Uterus (tissue), 3 donors: ENCODE measurements at regions not wholly inside any gene's neighbourhood (a gene's known extent, or its start where the extent isn't known, plus 50 kb on each side); places are given as distances from the start of the nearest gene placed in this dataset.

ENCODE experiments used
- DNase-seq, 2 donors: peaks; one replicate each; pipeline ENCODE4 v3.0.0-alpha.2; 2019 to 2020
- H3K27ac ChIP-seq, 2 donors: fragments of 200-600 bp; sonication (generic); 1 replicate in 1 of 2; 2 replicates in 1 of 2; pipeline ENCODE4 v1.5.1; 2016 to 2018
- H3K27me3 ChIP-seq, 2 donors: fragments of 200-600 bp; sonication (generic); one replicate each; pipeline ENCODE4 v1.5.1; 2018 to 2019; ENCODE audit warnings: control low read depth in 1 of 2
- H3K36me3 ChIP-seq, 2 donors: fragments of 200-600 bp; sonication (generic); one replicate each; pipeline ENCODE4 v1.5.1; 2019; ENCODE audit warnings: control low read depth in 1 of 2
- H3K4me1 ChIP-seq, 2 donors: fragments of 200-600 bp; sonication (generic); one replicate each; pipeline ENCODE4 v1.5.1; 2018 to 2019; ENCODE audit warnings: control low read depth in 1 of 2
- H3K4me3 ChIP-seq, 2 donors: fragments of 200-600 bp; sonication (generic); 1 replicate in 1 of 2; 2 replicates in 1 of 2; pipeline ENCODE4 v1.5.1; 2018 to 2019; ENCODE audit warnings: mild to moderate bottlenecking in 1 of 2
- H3K9me3 ChIP-seq, 2 donors: fragments of 200-600 bp; sonication (generic); one replicate each; pipeline ENCODE4 v1.5.1; 2019; ENCODE audit warnings: control low read depth in 1 of 2
- POLR2A ChIP-seq, 2 donors: fragments of 450-650 bp; IDR thresholded peaks; one replicate each; pipeline ENCODE4 v1.6.1; 2016; ENCODE audit warnings: antibody characterized with exemption in 2 of 2, mild to moderate bottlenecking in 1 of 2, moderate library complexity in 1 of 2
- intact Hi-C: fragments of 100-400 bp; cut with DNase I; formaldehyde crosslinking; loops from one replicate; pipeline ENCODE4 v1.15.1; 2023; ENCODE audit warnings: low total_unique reads
- TF ChIP-seq, protein P1 (sequence below), 4 experiments: fragments of 200-600 bp in 2 of 4; fragments of 450-650 bp in 2 of 4; sonication (generic) in 2 of 4; IDR thresholded peaks; one replicate each; pipeline ENCODE4 v1.5.1; 2016 to 2019; ENCODE audit warnings: antibody characterized with exemption in 4 of 4, mild to moderate bottlenecking in 2 of 4, moderate library complexity in 1 of 4
- donor health status: DM: yes; HTN: yes; CAD: no.

DNA sequence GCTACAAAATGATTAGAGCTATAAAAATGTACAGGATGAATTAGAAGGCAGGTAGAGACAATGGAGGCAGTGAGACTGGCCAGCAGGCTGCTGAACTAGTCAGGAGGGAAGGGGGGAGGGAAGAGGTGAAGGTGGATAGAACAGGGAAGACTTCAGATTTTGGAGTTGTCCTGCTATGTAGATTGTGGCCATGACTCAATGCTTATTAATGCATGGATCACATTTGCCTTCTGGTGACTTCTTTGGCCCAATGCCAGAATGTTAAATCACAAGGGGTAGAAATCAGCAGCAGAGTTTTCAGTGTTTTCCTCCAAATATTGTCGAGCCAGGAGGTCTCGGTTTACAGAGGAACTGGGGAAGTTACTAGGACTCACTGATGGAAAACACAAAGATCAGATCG, 346.6 kb downstream of the AASDHPPT start:
- Histone ChIP-seq H3K4me1 (no peaks in the 10 kb centered on the region), H3K27me3 (no peaks in the 10 kb centered on the region), H3K9me3 (no peaks in the 10 kb centered on the region), H3K36me3 (no peaks in the 10 kb centered on the region), H3K27ac (no peak overlapping the region), H3K4me3 (no peak overlapping the region)
- no peak for DNase-seq
- intact Hi-C loops: no loop called here
- TF ChIP-seq POLR2A (IDR thresholded peaks at IDR 0.05): no peak
- TF ChIP-seq, protein P1, sequence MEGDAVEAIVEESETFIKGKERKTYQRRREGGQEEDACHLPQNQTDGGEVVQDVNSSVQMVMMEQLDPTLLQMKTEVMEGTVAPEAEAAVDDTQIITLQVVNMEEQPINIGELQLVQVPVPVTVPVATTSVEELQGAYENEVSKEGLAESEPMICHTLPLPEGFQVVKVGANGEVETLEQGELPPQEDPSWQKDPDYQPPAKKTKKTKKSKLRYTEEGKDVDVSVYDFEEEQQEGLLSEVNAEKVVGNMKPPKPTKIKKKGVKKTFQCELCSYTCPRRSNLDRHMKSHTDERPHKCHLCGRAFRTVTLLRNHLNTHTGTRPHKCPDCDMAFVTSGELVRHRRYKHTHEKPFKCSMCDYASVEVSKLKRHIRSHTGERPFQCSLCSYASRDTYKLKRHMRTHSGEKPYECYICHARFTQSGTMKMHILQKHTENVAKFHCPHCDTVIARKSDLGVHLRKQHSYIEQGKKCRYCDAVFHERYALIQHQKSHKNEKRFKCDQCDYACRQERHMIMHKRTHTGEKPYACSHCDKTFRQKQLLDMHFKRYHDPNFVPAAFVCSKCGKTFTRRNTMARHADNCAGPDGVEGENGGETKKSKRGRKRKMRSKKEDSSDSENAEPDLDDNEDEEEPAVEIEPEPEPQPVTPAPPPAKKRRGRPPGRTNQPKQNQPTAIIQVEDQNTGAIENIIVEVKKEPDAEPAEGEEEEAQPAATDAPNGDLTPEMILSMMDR (IDR thresholded peaks at IDR 0.05): no peak

DNA sequence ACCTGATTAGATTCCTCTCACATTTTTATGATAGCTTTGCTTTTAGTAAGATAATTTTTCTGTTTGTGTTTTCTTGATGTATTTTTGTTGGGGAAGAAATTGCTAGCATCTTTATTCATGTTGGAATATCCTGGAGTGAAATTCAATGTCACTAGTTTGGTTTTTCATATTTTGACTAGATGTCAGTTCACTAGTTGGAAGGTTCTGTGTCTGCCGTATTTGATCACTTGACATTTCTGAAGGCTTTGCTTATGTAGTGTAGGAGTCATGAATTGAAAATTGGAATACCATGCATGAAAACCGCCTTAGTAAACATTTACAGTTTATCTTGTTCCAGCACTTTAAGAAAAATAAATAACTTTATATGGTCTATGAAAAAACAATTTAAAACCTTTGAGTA, 348.4 kb downstream of the AASDHPPT start:
- intact Hi-C loops: no loop called here
- no peak for DNase-seq
- H3K4me3 ChIP-seq: no peak overlapping the region
- no peaks in the 10 kb centered on the region for H3K36me3 ChIP-seq
- TF ChIP-seq POLR2A (IDR thresholded peaks at IDR 0.05): no peak
- TF ChIP-seq, protein P1 (IDR thresholded peaks at IDR 0.05): no peak
- H3K4me1 ChIP-seq: no peaks in the 10 kb centered on the region
- H3K27ac ChIP-seq: no peak overlapping the region
- H3K9me3 ChIP-seq: no peaks in the 10 kb centered on the region
- H3K27me3 ChIP-seq: no peaks in the 10 kb centered on the region

DNA sequence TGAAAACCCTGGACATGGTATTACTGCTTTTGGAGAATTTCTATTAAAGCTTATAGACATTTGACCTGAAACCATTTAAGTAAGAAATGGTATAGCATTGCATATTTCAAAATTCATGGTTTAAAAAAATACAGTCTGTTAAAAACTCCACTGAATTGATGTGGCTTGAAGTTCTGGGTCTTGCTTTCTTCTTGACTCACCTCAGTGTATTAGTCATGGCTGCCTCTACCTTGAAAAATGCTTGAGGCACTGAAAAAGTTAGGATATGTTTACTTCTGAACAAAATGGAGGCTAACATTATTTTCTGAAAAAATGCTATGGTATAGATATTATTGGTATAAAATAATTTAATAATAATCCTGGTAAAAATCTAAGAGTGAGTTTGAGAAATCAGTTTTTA, 349.2 kb downstream of the AASDHPPT start:
- Histone ChIP-seq H3K36me3 (no peaks in the 10 kb centered on the region), H3K4me3 (no peak overlapping the region), H3K27ac (no peak overlapping the region), H3K9me3 (no peaks in the 10 kb centered on the region), H3K4me1 (no peaks in the 10 kb centered on the region), H3K27me3 (no peaks in the 10 kb centered on the region)
- intact Hi-C loops: no loop called here
- TF ChIP-seq, protein P1 (IDR thresholded peaks at IDR 0.05): no peak
- TF ChIP-seq POLR2A (IDR thresholded peaks at IDR 0.05): no peak
- no peak for DNase-seq

DNA sequence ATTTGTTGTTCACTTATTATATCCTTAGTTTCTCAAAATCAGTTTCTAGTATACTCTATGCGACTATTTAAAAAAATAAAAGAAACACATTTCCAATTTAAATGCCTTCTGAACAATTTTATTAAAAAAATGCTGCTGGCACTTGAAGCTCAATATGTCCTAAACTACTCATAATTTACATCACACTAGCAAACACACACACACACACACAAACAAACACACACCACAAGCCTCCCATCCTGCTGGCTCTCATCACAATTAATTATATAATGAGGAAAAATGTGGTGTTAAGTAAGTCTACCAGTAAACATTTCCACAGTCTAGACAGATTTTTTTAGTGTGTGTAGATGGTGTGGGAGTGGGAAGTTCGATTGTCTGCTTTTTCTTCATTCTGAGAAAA, 350.3 kb downstream of the AASDHPPT start:
- no peaks in the 10 kb centered on the region for H3K9me3 ChIP-seq
- intact Hi-C loops: no loop called here
- no peak overlapping the region for H3K27ac ChIP-seq
- H3K36me3 ChIP-seq: no peaks in the 10 kb centered on the region
- no peak for TF ChIP-seq POLR2A (IDR thresholded peaks at IDR 0.05)
- TF ChIP-seq, protein P1 (IDR thresholded peaks at IDR 0.05): no peak
- no peak overlapping the region for H3K4me3 ChIP-seq
- no peaks in the 10 kb centered on the region for H3K27me3 ChIP-seq
- H3K4me1 ChIP-seq: no peaks in the 10 kb centered on the region
- no peak for DNase-seq

DNA sequence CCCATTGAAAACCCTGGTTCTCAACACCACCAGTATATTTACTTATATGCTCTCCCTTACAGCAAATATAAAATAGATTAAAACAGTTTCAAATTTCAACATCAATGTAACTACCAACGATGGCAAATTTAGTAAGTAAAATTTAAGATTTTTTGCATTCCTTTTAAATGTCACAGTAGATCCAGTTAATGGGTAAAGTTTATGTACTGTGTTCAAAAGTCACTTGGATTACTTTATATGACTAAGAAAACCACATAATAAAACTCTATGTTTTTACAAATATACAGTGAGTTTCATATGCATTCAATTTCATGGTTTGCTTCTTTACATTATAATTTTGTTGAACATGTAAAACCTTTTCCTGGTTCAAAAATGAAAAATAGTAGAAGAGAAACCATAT, 364.6 kb downstream of the AASDHPPT start:
- no peaks in the 10 kb centered on the region for H3K4me1 ChIP-seq
- intact Hi-C loops: no loop called here
- no peaks in the 10 kb centered on the region for H3K27me3 ChIP-seq
- H3K4me3 ChIP-seq: no peak overlapping the region
- TF ChIP-seq, protein P1 (IDR thresholded peaks at IDR 0.05): no peak
- no peak for TF ChIP-seq POLR2A (IDR thresholded peaks at IDR 0.05)
- no peak for DNase-seq
- H3K27ac ChIP-seq: no peak overlapping the region
- H3K36me3 ChIP-seq: no peaks in the 10 kb centered on the region
- no peaks in the 10 kb centered on the region for H3K9me3 ChIP-seq
